ENCODE measurements at regions not wholly inside any gene's neighbourhood (a gene's known extent, or its start where the extent isn't known, plus 50 kb on each side); places are given as distances from the start of the nearest gene placed in this dataset.

DNA sequence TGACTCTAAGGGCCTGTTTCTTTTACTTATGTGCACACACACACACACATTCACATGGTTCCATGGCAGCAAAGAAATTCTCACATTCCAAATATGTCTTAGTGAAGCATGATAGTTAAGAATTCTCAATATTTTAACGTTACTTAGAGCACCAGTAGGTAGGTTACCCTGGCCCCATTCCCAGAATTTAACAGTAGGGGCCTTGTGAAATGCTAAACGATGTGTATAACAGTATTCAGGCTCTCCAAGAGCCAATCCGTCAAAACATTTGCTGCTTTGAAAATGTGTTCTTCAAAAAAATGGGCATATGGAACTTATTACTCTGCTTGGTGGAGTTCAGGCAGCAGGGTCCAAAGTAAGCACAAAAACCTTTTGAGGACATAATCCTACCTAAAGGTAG lies 93.7 kb upstream of the DAB2 start:
- TF ChIP-seq CTCF (conservative IDR thresholded peaks at IDR 0.05 in 1 of 2, IDR thresholded peaks at IDR 0.05 in 1 of 2; ENCODE audit: low read depth in 1 of 2, low read length in 2 of 2) (no peak), EZH2 (IDR thresholded peaks at IDR 0.05; ENCODE audit: low read length, missing control alignments) (no peak)

Measured in fibroblast of lung (primary cell).